Stimulated activated naive CD8-positive, alpha-beta T cell treated with anti-CD3 and anti-CD28 coated beads, Interleukin-15, amount 100 ng/mL, for 72 hours (primary cell): ENCODE measurements at regions not wholly inside any gene's neighbourhood (a gene's known extent, or its start where the extent isn't known, plus 50 kb on each side); places are given as distances from the start of the nearest gene placed in this dataset.

Experiments
- ATAC-seq: fragments of 150-1000 bp; cut with Tn5 transposase; 2 replicates; pipeline ENCODE4 v1.10.0; 2021; ENCODE audit warnings: mild to moderate bottlenecking, moderate library complexity
- DNase-seq, 2 donors: peaks; one replicate each; pipeline ENCODE4 v3.0.0; 2021 to 2022
- H3K27ac Mint-ChIP-seq, 2 donors: one replicate each; pipeline ENCODE4 v1.8.0; 2022; ENCODE audit warnings: mild to moderate bottlenecking in 2 of 2, mixed read lengths in 2 of 2, moderate library complexity in 2 of 2
- H3K27me3 Mint-ChIP-seq: one replicate; pipeline ENCODE4 v1.8.0; 2022; ENCODE audit warnings: mixed read lengths
- H3K4me1 Mint-ChIP-seq: one replicate; pipeline ENCODE4 v1.8.0; 2022; ENCODE audit warnings: mild to moderate bottlenecking, mixed read lengths
- H3K4me3 Mint-ChIP-seq, 2 donors: one replicate each; pipeline ENCODE4 v1.8.0; 2022; ENCODE audit warnings: mild to moderate bottlenecking in 2 of 2, mixed read lengths in 2 of 2, moderate library complexity in 1 of 2
- H3K9me3 Mint-ChIP-seq, 2 donors: one replicate each; pipeline ENCODE4 v1.8.0; 2022; ENCODE audit warnings: mixed read lengths in 2 of 2

- DNase-seq, result no peak
- no peak for ATAC-seq
- Mint-ChIP-seq H3K27ac (no peak overlapping the region), H3K27me3 (peaks cover 10% of the 10 kb centered on the region), H3K9me3 (peaks cover 22 to 36% of the 10 kb centered on the region in 2 donors), H3K4me3 (no peak overlapping the region), H3K4me1 (no peaks in the 10 kb centered on the region)
Measured at GRCh38 chr10:90136731-90137316, 435.4 kb downstream of the KIF20B start.

DNA sequence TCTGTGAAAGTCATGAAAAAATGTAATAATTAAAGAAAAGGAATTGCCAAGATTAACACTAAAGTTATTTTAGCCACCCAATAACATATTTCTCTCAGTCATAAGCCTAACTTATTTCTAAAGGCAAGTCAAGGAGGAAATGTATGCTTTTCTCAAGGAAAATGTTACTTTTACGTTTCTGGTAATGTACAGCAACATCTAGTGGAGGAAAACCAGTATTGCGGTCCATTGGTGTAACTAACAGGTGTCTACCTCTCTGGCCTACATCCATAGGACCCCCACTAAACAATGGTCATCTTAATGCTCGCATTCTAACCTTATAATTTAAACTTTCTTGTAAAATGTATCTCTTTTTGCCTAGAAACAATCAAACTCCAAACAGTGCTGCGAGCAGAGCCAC, 437.5 kb downstream of the KIF20B start:
- H3K9me3 Mint-ChIP-seq, result peaks cover 22 to 39% of the 10 kb centered on the region in 2 donors

GRCh38 chr10:90141791-90142190, 440.4 kb downstream of the KIF20B start:
- H3K27ac Mint-ChIP-seq, result peak overlapping the region in 1 of 2 donors; percentile 41

More for the DNA sequence above, 437.5 kb downstream of the KIF20B start:
- Mint-ChIP-seq H3K27me3 (peaks cover 13% of the 10 kb centered on the region), H3K4me3 (no peak overlapping the region), H3K27ac (no peak overlapping the region), H3K4me1 (no peaks in the 10 kb centered on the region)
- ATAC-seq (no peak), DNase-seq (no peak)

DNA sequence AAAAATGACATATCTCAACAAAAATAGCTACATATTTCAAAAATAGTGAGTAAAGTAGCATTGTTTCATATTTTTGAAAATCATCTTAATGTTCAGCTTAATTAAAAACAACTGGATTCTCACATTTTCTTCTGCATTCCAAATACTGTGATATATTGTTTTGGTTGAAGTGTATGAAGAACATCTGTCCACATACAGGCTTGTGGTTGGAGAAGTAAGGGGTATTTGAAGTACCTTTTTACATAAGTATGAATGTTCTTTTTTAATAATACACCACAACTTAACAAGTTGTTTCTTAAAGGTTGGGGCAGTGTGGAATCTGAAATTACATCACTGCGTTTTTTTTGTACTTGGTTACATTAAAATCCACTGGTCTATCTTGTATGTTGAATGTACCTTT, 442.5 kb downstream of the KIF20B start:
- Mint-ChIP-seq H3K4me1 (no peaks in the 10 kb centered on the region), H3K4me3 (no peak overlapping the region), H3K9me3 (peaks cover 0 to 12% of the 10 kb centered on the region in 2 donors), H3K27me3 (peaks cover 13% of the 10 kb centered on the region), H3K27ac (no peak overlapping the region)
- DNase-seq (no peak), ATAC-seq (no peak)

More at GRCh38 chr10:90141791-90142190, 440.4 kb downstream of the KIF20B start:
- peaks cover 9 to 25% of the 10 kb centered on the region in 2 donors for H3K9me3 Mint-ChIP-seq
- DNase-seq, result no peak
- no peak overlapping the region for H3K4me3 Mint-ChIP-seq
- ATAC-seq, result no peak
- H3K27me3 Mint-ChIP-seq, result peaks cover 13% of the 10 kb centered on the region
- H3K4me1 Mint-ChIP-seq, result no peaks in the 10 kb centered on the region

GRCh38 chr10:90148116-90148855, 446.9 kb downstream of the KIF20B start:
- ATAC-seq (no peak), DNase-seq (no peak)
- Mint-ChIP-seq H3K4me3 (no peak overlapping the region), H3K27ac (no peak overlapping the region), H3K4me1 (no peaks in the 10 kb centered on the region), H3K9me3 (no peaks in the 10 kb centered on the region), H3K27me3 (no peaks in the 10 kb centered on the region)

DNA sequence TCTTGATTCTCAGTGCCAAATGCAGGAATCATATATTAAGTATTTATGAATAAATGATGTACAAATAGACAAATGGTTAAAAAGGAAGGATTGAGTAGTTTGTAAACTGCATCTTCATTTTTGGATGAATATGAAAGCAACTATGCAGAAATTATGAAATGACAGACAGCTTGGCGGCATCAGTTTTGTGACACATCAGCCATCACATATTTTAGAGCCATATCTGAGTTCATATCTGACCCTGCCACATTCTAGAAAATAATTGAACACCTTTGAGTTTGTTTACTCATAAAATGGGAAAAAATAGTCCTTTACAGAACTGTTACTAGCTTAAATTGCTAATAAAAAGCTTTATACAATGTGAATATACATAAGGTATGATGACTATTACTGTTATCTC, 448.2 kb downstream of the KIF20B start:
- Mint-ChIP-seq H3K4me1 (no peaks in the 10 kb centered on the region), H3K27me3 (no peaks in the 10 kb centered on the region), H3K9me3 (no peaks in the 10 kb centered on the region), H3K4me3 (no peak overlapping the region), H3K27ac (no peak overlapping the region)
- DNase-seq, result no peak
- ATAC-seq, result no peak

DNA sequence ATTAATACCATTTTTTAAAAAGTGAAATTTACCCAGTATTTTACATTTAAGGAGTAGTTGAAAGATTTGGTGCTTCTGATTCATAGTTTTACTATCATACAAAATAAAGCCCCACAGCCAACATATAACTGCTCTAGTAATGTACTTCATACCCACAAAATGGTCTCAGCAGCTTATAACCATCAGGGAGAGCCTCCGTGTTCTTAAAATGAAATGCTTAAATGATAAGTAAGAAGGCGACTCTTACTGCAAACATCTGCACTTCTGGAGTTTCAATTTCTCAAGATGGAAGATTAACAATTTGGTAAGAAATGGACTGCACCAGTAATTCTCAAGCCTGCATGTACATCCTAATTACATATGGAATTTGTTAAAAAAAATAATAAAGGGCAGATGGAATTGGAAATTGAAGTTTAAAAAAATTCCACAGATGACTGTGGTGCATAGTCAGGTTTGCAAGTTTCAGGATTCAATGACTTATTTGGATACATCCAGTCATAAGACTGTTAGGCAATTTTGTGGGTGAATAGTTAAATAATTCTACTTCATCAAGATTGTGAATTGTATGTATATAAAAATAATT, 461.0 kb downstream of the KIF20B start:
- no peak for DNase-seq
- no peaks in the 10 kb centered on the region for H3K9me3 Mint-ChIP-seq
- H3K4me3 Mint-ChIP-seq, result no peak overlapping the region
- no peaks in the 10 kb centered on the region for H3K4me1 Mint-ChIP-seq
- no peak for ATAC-seq
- H3K27ac Mint-ChIP-seq, result no peak overlapping the region
- no peaks in the 10 kb centered on the region for H3K27me3 Mint-ChIP-seq

DNA sequence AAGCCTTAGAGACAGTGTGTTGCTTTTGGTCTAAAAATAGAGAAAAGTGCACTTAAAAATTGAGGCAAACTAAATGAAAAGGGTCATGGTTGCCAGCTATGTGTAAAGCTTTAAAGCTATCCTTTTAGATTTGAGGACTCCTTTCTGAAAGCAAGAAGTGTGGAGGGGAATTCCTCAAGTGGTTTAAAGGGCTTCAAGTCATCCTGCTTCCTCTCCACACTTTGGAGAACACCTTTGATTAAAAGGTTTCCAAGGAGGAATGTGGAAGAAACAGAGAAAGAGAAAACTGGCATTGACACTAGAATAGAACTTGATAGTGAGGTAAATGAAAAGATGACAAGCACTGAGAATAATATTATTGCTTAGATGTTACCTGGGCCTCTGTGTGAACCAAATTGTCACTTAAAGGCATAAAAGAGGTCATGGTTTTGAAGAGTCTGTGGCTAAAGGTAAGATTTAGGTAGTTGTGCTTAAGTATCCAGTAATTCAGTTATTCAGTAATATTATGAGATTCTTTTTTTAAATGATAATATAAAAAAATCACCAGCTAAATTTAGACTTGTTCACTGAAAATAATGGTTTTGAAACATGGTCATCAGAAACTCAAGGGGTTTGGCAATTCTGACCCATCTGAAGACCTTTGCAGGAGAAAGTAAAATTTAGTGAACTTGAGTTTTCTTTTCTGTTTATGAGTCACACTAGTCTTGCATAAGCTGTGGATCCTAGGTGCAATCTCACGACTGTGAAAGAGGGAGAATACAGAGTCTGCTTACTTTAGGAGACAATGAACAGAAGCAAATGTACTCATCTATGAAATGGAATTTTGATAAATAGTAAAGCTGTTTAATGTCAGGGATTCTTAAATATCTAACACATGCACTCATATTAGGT, 466.0 kb downstream of the KIF20B start:
- ATAC-seq (no peak), DNase-seq (no peak)
- H3K4me3 Mint-ChIP-seq, result no peak overlapping the region
- peaks cover 13% of the 10 kb centered on the region for H3K27me3 Mint-ChIP-seq
- no peaks in the 10 kb centered on the region for H3K9me3 Mint-ChIP-seq
- no peaks in the 10 kb centered on the region for H3K4me1 Mint-ChIP-seq
- no peak overlapping the region for H3K27ac Mint-ChIP-seq

- DNase-seq, result no peak
- no peak overlapping the region for H3K27ac Mint-ChIP-seq
- H3K27me3 Mint-ChIP-seq, result peaks cover 13% of the 10 kb centered on the region
- no peak for ATAC-seq
- no peaks in the 10 kb centered on the region for H3K9me3 Mint-ChIP-seq
- H3K4me1 Mint-ChIP-seq, result no peaks in the 10 kb centered on the region
- no peak overlapping the region for H3K4me3 Mint-ChIP-seq
Measured at GRCh38 chr10:90168244-90168643, 466.9 kb downstream of the KIF20B start.

- DNase-seq, result no peak
- Mint-ChIP-seq H3K4me1 (no peaks in the 10 kb centered on the region), H3K9me3 (no peaks in the 10 kb centered on the region), H3K4me3 (no peak overlapping the region), H3K27ac (no peak overlapping the region), H3K27me3 (peaks cover 13% of the 10 kb centered on the region)
- no peak for ATAC-seq
Measured at GRCh38 chr10:90171014-90171722, 469.8 kb downstream of the KIF20B start.

- Mint-ChIP-seq H3K27me3 (peaks cover 13% of the 10 kb centered on the region), H3K4me1 (no peaks in the 10 kb centered on the region), H3K4me3 (no peak overlapping the region), H3K27ac (no peak overlapping the region), H3K9me3 (no peaks in the 10 kb centered on the region)
- no peak for DNase-seq
- no peak for ATAC-seq
Measured at GRCh38 chr10:90174531-90174930, 473.1 kb downstream of the KIF20B start.

DNA sequence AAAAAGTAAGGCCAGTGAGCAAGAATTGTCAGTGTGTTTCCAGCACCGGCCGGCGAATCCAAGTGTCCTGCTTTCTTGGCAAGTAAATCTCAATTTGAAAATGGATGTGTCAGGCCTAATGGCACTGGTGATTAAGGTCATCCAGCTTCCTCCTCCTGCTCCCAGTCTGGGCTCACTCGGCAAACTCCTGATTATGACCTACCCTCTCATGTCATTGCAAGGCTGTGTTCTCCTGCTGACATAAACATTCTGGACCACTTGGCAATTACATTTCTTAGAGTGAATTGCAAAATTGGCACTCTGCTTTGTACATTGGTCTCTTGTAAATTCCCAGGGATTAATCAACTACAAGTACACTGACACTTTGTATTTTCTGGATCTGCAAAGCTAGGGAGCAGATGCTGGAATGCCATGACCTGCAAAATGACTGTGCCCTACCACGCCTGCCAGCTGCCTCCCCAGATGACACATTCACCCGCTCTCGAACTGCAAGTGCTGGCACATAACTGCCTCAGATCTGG, 473.8 kb downstream of the KIF20B start:
- Mint-ChIP-seq H3K4me3 (no peak overlapping the region), H3K9me3 (peaks cover 0 to 6% of the 10 kb centered on the region in 2 donors), H3K27ac (no peak overlapping the region), H3K27me3 (peaks cover 13% of the 10 kb centered on the region), H3K4me1 (no peaks in the 10 kb centered on the region)
- DNase-seq (no peak), ATAC-seq (no peak)

DNA sequence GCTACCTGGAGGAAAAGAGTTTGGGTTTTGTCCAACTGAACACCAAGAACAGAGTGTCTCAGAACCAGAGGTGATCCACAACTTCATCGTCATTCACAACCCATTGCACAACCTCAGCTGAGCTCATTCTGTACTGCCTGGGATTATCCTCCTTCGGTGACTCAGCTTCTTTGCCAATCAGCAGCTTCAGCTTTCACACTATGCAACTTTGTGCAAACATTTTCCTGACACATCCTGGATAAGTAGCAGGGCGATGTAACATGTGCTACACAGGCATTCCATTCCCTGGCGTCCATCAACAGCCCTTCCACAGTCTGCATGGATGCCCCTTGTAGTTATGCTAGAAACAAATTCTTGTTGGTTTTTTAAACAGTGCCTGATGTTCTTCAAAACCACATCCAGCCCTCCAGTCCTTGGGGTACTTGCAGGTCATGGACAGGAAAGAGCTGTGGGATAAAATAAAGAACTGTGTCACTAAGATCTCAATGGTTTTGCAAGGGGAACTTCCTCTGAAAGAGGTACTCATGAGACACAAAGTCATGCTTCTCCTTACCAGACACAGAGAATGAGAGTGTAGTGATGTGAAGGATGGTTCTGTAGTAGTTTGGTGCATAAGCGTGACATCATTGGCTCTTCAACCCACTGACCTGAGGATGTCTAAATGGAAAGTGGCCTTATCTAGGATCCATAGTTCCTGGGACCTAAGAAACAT, 478.5 kb downstream of the KIF20B start:
- DNase-seq, result no peak
- no peak for ATAC-seq

DNA sequence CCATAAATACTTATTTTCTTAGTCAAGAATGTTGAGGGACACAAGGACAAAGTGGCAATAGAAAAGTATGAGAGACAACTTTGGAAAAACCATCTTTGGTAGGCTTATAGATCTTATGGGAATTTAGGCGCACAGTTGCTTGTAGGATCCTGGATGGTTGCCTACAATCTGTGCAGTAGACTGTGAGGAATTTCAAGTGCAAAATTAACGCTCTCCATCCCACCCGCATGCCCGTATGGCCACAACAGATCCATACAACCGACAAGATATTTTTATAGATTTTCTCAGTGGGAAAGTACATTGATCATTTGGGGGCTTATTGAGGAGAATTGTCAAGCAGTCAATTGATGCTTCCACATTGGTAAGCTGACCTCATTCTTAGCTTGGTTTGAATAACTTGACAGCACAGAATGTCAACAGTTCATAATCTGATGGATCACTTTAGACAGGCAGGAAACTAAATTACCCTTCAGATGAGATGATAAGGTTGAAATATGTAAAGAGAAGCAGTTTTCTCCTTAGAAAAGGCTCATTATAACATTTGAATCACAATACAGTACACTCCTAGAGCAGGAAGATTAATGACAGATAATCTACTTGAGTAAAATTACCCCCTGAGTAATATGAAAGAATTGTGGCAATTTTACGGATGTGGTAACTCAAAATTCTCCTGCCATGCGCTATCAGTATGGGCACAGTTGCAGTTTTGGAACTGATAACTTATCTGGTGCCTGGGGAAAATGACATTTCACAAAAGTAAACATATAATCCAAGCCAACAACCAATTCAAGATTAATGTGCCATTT, 479.7 kb downstream of the KIF20B start:
- ATAC-seq (no peak), DNase-seq (no peak)
- Mint-ChIP-seq H3K4me3 (no peak overlapping the region), H3K27ac (no peak overlapping the region), H3K27me3 (no peaks in the 10 kb centered on the region), H3K4me1 (no peaks in the 10 kb centered on the region), H3K9me3 (peaks cover 0 to 8% of the 10 kb centered on the region in 2 donors)

More for the DNA sequence above, 478.5 kb downstream of the KIF20B start:
- H3K9me3 Mint-ChIP-seq, result peaks cover 0 to 8% of the 10 kb centered on the region in 2 donors
- H3K27me3 Mint-ChIP-seq, result no peaks in the 10 kb centered on the region
- no peak overlapping the region for H3K4me3 Mint-ChIP-seq
- no peak overlapping the region for H3K27ac Mint-ChIP-seq
- H3K4me1 Mint-ChIP-seq, result no peaks in the 10 kb centered on the region
